ENCODE measurements at regions not wholly inside any gene's neighbourhood (a gene's known extent, or its start where the extent isn't known, plus 50 kb on each side); places are given as distances from the start of the nearest gene placed in this dataset.
A peak's percentile ranks its signal among the peaks of the same experiment; 100 is the strongest.

- TF ChIP-seq CTCF (IDR thresholded peaks at IDR 0.05; ENCODE audit: insufficient read depth, low read depth, low read length) = no peak
- no peak overlapping the region for H3K4me3 ChIP-seq (ENCODE audit: low read depth, low read length)
These were observed 213.7 kb upstream of the PLSCR5 start for GRCh38 chr3:146818866-146819265.

GRCh38 chr3:146818301-146818700 is 213.2 kb upstream of the PLSCR5 start:
- no peak for DNase-seq (ENCODE audit: low read depth)
- TF ChIP-seq CTCF (IDR thresholded peaks at IDR 0.05; ENCODE audit: insufficient read depth, low read depth, low read length) = no peak

More at GRCh38 chr3:146818866-146819265, 213.7 kb upstream of the PLSCR5 start:
- DNase-seq (ENCODE audit: low read depth) = no peak

GRCh38 chr3:146817704-146818103 is 212.6 kb upstream of the PLSCR5 start:
- TF ChIP-seq CTCF (IDR thresholded peaks at IDR 0.05; ENCODE audit: insufficient read depth, low read depth, low read length) = peak; percentile 17
- H3K4me3 ChIP-seq (ENCODE audit: low read depth, low read length) = no peak overlapping the region
- peak; percentile 33 for DNase-seq (ENCODE audit: low read depth)

More at GRCh38 chr3:146818301-146818700, 213.2 kb upstream of the PLSCR5 start:
- H3K4me3 ChIP-seq (ENCODE audit: low read depth, low read length) = no peak overlapping the region

GRCh38 chr3:146814601-146815315 is 209.6 kb upstream of the PLSCR5 start:
- TF ChIP-seq CTCF (IDR thresholded peaks at IDR 0.05; ENCODE audit: insufficient read depth, low read depth, low read length) = no peak
- peak; percentile 30 for DNase-seq (ENCODE audit: low read depth)
- no peak overlapping the region for H3K4me3 ChIP-seq (ENCODE audit: low read depth, low read length)

- H3K4me3 ChIP-seq (ENCODE audit: low read depth, low read length) = no peak overlapping the region
- TF ChIP-seq CTCF (IDR thresholded peaks at IDR 0.05; ENCODE audit: insufficient read depth, low read depth, low read length) = no peak
- DNase-seq (ENCODE audit: low read depth) = peak; percentile 67
These were observed 208.3 kb upstream of the PLSCR5 start for GRCh38 chr3:146813496-146813895.

- H3K4me3 ChIP-seq (ENCODE audit: low read depth, low read length) = no peak overlapping the region
- TF ChIP-seq CTCF (IDR thresholded peaks at IDR 0.05; ENCODE audit: insufficient read depth, low read depth, low read length) = no peak
- DNase-seq (ENCODE audit: low read depth) = peak; percentile 87
These were observed 198.6 kb upstream of the PLSCR5 start for GRCh38 chr3:146803745-146804144.

- TF ChIP-seq CTCF (IDR thresholded peaks at IDR 0.05; ENCODE audit: insufficient read depth, low read depth, low read length) = no peak
- no peak for DNase-seq (ENCODE audit: low read depth)
These were observed 196.3 kb upstream of the PLSCR5 start for GRCh38 chr3:146801492-146801891.

More at GRCh38 chr3:146801492-146801891, 196.3 kb upstream of the PLSCR5 start:
- H3K4me3 ChIP-seq (ENCODE audit: low read depth, low read length) = no peak overlapping the region

Data from fibroblast of villous mesenchyme (primary cell).